K562 (cell line): ENCODE measurements at regions not wholly inside any gene's neighbourhood (a gene's known extent, or its start where the extent isn't known, plus 50 kb on each side); places are given as distances from the start of the nearest gene placed in this dataset.

Experiments used
- ATAC-seq: fragments of 200-7000 bp; cut with Tn5 transposase; 3 replicates; pipeline ENCODE4 v1.9.1; 2020; ENCODE audit warnings: moderate library complexity
- BruUV-seq: library from RNA; stranded (reverse); fragments of 400-500 nt; replicated peaks from 2 replicates; lab custom pipeline; 2021; lab: Mats Ljungman, UMichigan
- CTCF ChIA-PET: fragments of 300-600 bp; formaldehyde crosslinking; extraction: SDS; loops from one replicate; lab custom pipeline; 2021; ENCODE audit warnings: low intra/inter-chr PET ratio; lab: Yijun Ruan, JAX
- POLR2A ChIA-PET: fragments of 300-600, 350-650 bp; sonication (Branson Sonifier 250); formaldehyde crosslinking; extraction: SDS; loops from one replicate; lab custom pipeline; 2021; ENCODE audit warnings: antibody characterized with exemption, inconsistent platforms; lab: Yijun Ruan, JAX
- DNase-seq, 4 experiments: peaks; one replicate each; pipeline versions ENCODE4 v3.0.0 to v3.0.0-alpha.2; 2011 to 2018; ENCODE audit warnings: low spot score in 3 of 4, mixed read lengths in 3 of 4; ENCODE audit errors: extremely low read depth in 1 of 4
- FAIRE-seq: peaks from 2 replicates; lab custom pipeline; 2011; peaks lifted over from hg19 to GRCh38; lab: Jason Lieb, UNC
- H2AFZ ChIP-seq: 2 replicates; pipeline ENCODE4 v1.6.0; 2011; ENCODE audit warnings: low read depth, low read length, control low read depth, inconsistent platforms
- H3K27ac ChIP-seq: fragments of 200-600 bp; 3 replicates; pipeline ENCODE4 v1.8.0; 2011; ENCODE audit warnings: low read depth, mild to moderate bottlenecking, control low read depth, inconsistent platforms, low read length, moderate library complexity, mixed read lengths; ENCODE audit errors: extremely low read depth
- H3K27me3 ChIP-seq, 2 experiments: fragments of 300-600 bp in 1 of 2; 2 replicates in 1 of 2; 3 replicates in 1 of 2; pipeline versions ENCODE4 v1.6.0 to v1.8.0; 2011; ENCODE audit warnings: inconsistent platforms in 2 of 2, low read length in 2 of 2, mild to moderate bottlenecking in 1 of 2, mixed read lengths in 1 of 2, moderate library complexity in 1 of 2; ENCODE audit not compliant: control insufficient read depth in 2 of 2, insufficient read depth in 2 of 2
- H3K36me3 ChIP-seq: fragments of 300-600 bp; 3 replicates; pipeline ENCODE4 v1.8.0; 2011; ENCODE audit warnings: mild to moderate bottlenecking, low read length, inconsistent platforms; ENCODE audit not compliant: control insufficient read depth, insufficient read depth
- H3K4me1 ChIP-seq, 2 experiments: fragments of 200-600 bp in 1 of 2; replicated peaks in 1 of 2; 2 replicates in 1 of 2; 3 replicates in 1 of 2; pipeline versions ENCODE4 v1.5.1 to v1.8.0; 2011; ENCODE audit warnings: inconsistent platforms in 2 of 2, low read length in 2 of 2, mild to moderate bottlenecking in 1 of 2, mixed read lengths in 1 of 2, moderate library complexity in 1 of 2; ENCODE audit not compliant: control insufficient read depth in 2 of 2, insufficient read depth in 2 of 2
- H3K4me2 ChIP-seq: 2 replicates; pipeline ENCODE4 v1.6.1; 2011; ENCODE audit warnings: low read length, control low read depth, inconsistent platforms, mixed read lengths; ENCODE audit not compliant: insufficient read depth
- H3K4me3 ChIP-seq: fragments of 200-600 bp; sonication (generic), shearing (Covaris generic); 2 replicates; pipeline ENCODE4 v1.5.1; 2016; ENCODE audit warnings: control low read depth, inconsistent platforms
- H3K79me2 ChIP-seq: fragments of 200-600 bp; 3 replicates; pipeline ENCODE4 v1.8.0; 2011; ENCODE audit warnings: low read length, inconsistent platforms; ENCODE audit not compliant: control insufficient read depth, insufficient read depth
- H3K9ac ChIP-seq, 2 experiments: 2 replicates each; pipeline versions ENCODE4 v1.6.0 to v1.6.1; 2011; ENCODE audit warnings: low read depth in 2 of 2, low read length in 2 of 2, control low read depth in 1 of 2, inconsistent platforms in 1 of 2, mild to moderate bottlenecking in 1 of 2, mixed read lengths in 1 of 2; ENCODE audit not compliant: insufficient read depth in 1 of 2
- H3K9me1 ChIP-seq: one replicate; pipeline ENCODE4 v1.6.0; 2011; ENCODE audit warnings: inconsistent platforms, mild to moderate bottlenecking, low read length, moderate library complexity; ENCODE audit not compliant: control insufficient read depth, insufficient read depth
- H3K9me3 ChIP-seq: replicated peaks from 2 replicates; pipeline ENCODE4 v1.5.1; 2011; ENCODE audit warnings: low read depth, low read length, inconsistent platforms; ENCODE audit not compliant: control insufficient read depth, insufficient read depth
- H4K20me1 ChIP-seq: replicated peaks from 2 replicates; pipeline ENCODE4 v1.6.1; 2011; ENCODE audit warnings: low read length, inconsistent platforms, mixed read lengths; ENCODE audit not compliant: control insufficient read depth, insufficient read depth
- C11orf30 ChIP-seq: fragments of 450-650 bp; IDR thresholded peaks from 2 replicates; pipeline ENCODE4 v1.6.1; 2016; ENCODE audit warnings: low read depth, mild to moderate bottlenecking
- CREM ChIP-seq: IDR thresholded peaks from 2 replicates; pipeline ENCODE4 v1.6.1; 2014; ENCODE audit warnings: antibody characterized with exemption, low read depth
- ELF2 ChIP-seq: fragments of 250-450 bp; sonication (Bioruptor Pico); IDR thresholded peaks from 2 replicates; pipeline ENCODE4 v1.5.0; 2021; ENCODE audit warnings: mild to moderate bottlenecking
- ERF ChIP-seq: fragments of 450-650 bp; formaldehyde crosslinking; IDR thresholded peaks from 2 replicates; pipeline ENCODE4 v1.4.0; 2020; ENCODE audit warnings: mild to moderate bottlenecking, mixed read lengths
- MAFF ChIP-seq: IDR thresholded peaks from 2 replicates; pipeline ENCODE4 v1.6.1; 2012; ENCODE audit warnings: low read length, improper control_type of control experiment
- MAFG ChIP-seq: fragments of 450-650 bp; conservative IDR thresholded peaks from 2 replicates; pipeline ENCODE4 v1.6.1; 2016; ENCODE audit warnings: missing genetic modification characterization, missing compliant biosample characterization
- ZKSCAN1 ChIP-seq: fragments of 150-350 bp; IDR thresholded peaks from 2 replicates; pipeline ENCODE4 v1.6.1; 2016; ENCODE audit warnings: low read depth, low read length
- ZNF165 ChIP-seq: fragments of 250-450 bp; sonication (Bioruptor Pico); IDR thresholded peaks from 2 replicates; pipeline ENCODE4 v1.4.0; 2020; ENCODE audit warnings: borderline replicate concordance
- ZNF316 ChIP-seq: fragments of 450-650 bp; IDR thresholded peaks from 2 replicates; pipeline ENCODE4 v1.6.1; 2016
- WGBS: fragments of 100-300 bp; shearing (Covaris generic); methylation state at CpG from one replicate; pipeline ENCODE4 v1.1.6; 2016; ENCODE audit warnings: low coverage, mixed read lengths; ENCODE audit not compliant: insufficient coverage; ENCODE audit errors: missing lambda C conversion rate; 5-methylcytosine and 5-hydroxymethylcytosine counted together
- in situ Hi-C: fragments of 300-500 bp; cut with MboI; formaldehyde crosslinking; loops from 4 replicates; pipeline ENCODE4 v1.15.0; 2018; ENCODE audit warnings: inconsistent platforms, mixed read lengths
- intact Hi-C: fragments of 100-400 bp; cut with micrococcal nuclease; formaldehyde crosslinking; loops from 2 replicates; pipeline ENCODE4 v1.14.2; 2022

- no peaks in the 10 kb centered on the region for H3K9me3 ChIP-seq
- FAIRE-seq (no peak), ATAC-seq (no peak)
- H3K27ac ChIP-seq, result no peak overlapping the region
- no peaks in the 10 kb centered on the region for H3K4me1 ChIP-seq
- H3K4me3 ChIP-seq, result no peak overlapping the region
- peaks cover 2 to 47% of the 10 kb centered on the region in 2 experiments; a peak in 4 of 5 replicates for H3K27me3 ChIP-seq
- no peak overlapping the region for H3K9ac ChIP-seq
- TF ChIP-seq CREM, result no peak
- no peak for TF ChIP-seq ERF (CRISPR knock-in tag)
- TF ChIP-seq ZKSCAN1, result 0 out of 2 replicates have a peak, but pooled peaks have one; percentile 15
- peak; percentile 25; the same call in 1 of the 2 replicates for TF ChIP-seq C11orf30
- peak; percentile 59 for TF ChIP-seq ZNF316
- TF ChIP-seq ZNF165 (CRISPR knock-in tag), result no peak
- peak; percentile 22; the same call in 1 of the 2 replicates for TF ChIP-seq MAFG
- peak; percentile 8; the same call in 1 of the 2 replicates for TF ChIP-seq MAFF
- no peak for TF ChIP-seq ELF2
- TF ChIP-seq, all 486 proteins: peak for 5
- ChIA-PET POLR2A (no interaction called here), CTCF (no interaction called here)
- no peak overlapping the region for H2AFZ ChIP-seq
- no peak for DNase-seq
- 0% methylated on average over 19 of the region's 21 CpGs for WGBS
- no peaks in the 10 kb centered on the region; the same call in 1 of the 2 replicates for H4K20me1 ChIP-seq
- BruUV-seq, result no TSS peak
- no peaks in the 10 kb centered on the region for H3K79me2 ChIP-seq
- in situ Hi-C loops, result no loop called here
- H3K9me1 ChIP-seq, result no peaks in the 10 kb centered on the region
- no peak overlapping the region for H3K4me2 ChIP-seq
- intact Hi-C loops, result no loop called here
- H3K36me3 ChIP-seq, result no peaks in the 10 kb centered on the region
These were observed 89.8 kb downstream of the RTL6 start for GRCh38 chr22:44407987-44408828.
